ENCODE measurements at regions not wholly inside any gene's neighbourhood (a gene's known extent, or its start where the extent isn't known, plus 50 kb on each side); places are given as distances from the start of the nearest gene placed in this dataset.

- DNase-seq, result no peak
Observed at GRCh38 chr1:80673935-80674597, 1126.7 kb upstream of the ADGRL2 start.

GRCh38 chr1:80668372-80668771 is 1132.4 kb upstream of the ADGRL2 start:
- no peak for DNase-seq

- no peak for DNase-seq
Observed at GRCh38 chr1:80666073-80666472, 1134.7 kb upstream of the ADGRL2 start.

GRCh38 chr1:80659161-80659560 is 1141.6 kb upstream of the ADGRL2 start:
- DNase-seq, result no peak

GRCh38 chr1:80657707-80658106 is 1143.0 kb upstream of the ADGRL2 start:
- no peak for DNase-seq

GRCh38 chr1:80657044-80657643 is 1143.6 kb upstream of the ADGRL2 start:
- no peak for DNase-seq

- DNase-seq, result no peak
Observed at GRCh38 chr1:80656641-80657040, 1144.1 kb upstream of the ADGRL2 start.

GRCh38 chr1:80656014-80656636 is 1144.6 kb upstream of the ADGRL2 start:
- DNase-seq, result no peak

GRCh38 chr1:80646053-80646452 is 1154.7 kb upstream of the ADGRL2 start:
- no peak for DNase-seq

- no peak for DNase-seq
Observed at GRCh38 chr1:80645621-80646020, 1155.1 kb upstream of the ADGRL2 start.

- no peak for DNase-seq
Observed at GRCh38 chr1:80640978-80641377, 1159.8 kb upstream of the ADGRL2 start.

GRCh38 chr1:80639777-80640533 is 1160.8 kb upstream of the ADGRL2 start:
- no peak for DNase-seq

- no peak for DNase-seq
Observed at GRCh38 chr1:80633947-80634706, 1166.6 kb upstream of the ADGRL2 start.

GRCh38 chr1:80632284-80632683 is 1168.5 kb upstream of the ADGRL2 start:
- DNase-seq, result no peak

- DNase-seq, result no peak
Observed at GRCh38 chr1:80629304-80629837, 1171.4 kb upstream of the ADGRL2 start.

- DNase-seq, result no peak
Observed at GRCh38 chr1:80624682-80625081, 1176.1 kb upstream of the ADGRL2 start.

GRCh38 chr1:80607064-80607463 is 1193.7 kb upstream of the ADGRL2 start:
- DNase-seq, result no peak

GRCh38 chr1:80594013-80594412 is 1206.7 kb upstream of the ADGRL2 start:
- DNase-seq, result no peak

GRCh38 chr1:80593197-80593596 is 1207.5 kb upstream of the ADGRL2 start:
- no peak for DNase-seq

- DNase-seq, result no peak
Observed at GRCh38 chr1:80582980-80583379, 1217.8 kb upstream of the ADGRL2 start.

GRCh38 chr1:80579055-80579454 is 1221.7 kb upstream of the ADGRL2 start:
- DNase-seq, result no peak

- DNase-seq, result no peak
Observed at GRCh38 chr1:80566867-80567266, 1233.9 kb upstream of the ADGRL2 start.

GRCh38 chr1:80566123-80566522 is 1234.6 kb upstream of the ADGRL2 start:
- no peak for DNase-seq

Measured in NCI-H1436 treated with DMSO at 0.1 percent for 48 hours (cell line).